Stimulated activated naive CD8-positive, alpha-beta T cell treated with anti-CD3 and anti-CD28 coated beads, Interleukin-15, amount 100 ng/mL, for 72 hours (primary cell): ENCODE measurements at regions not wholly inside any gene's neighbourhood (a gene's known extent, or its start where the extent isn't known, plus 50 kb on each side); places are given as distances from the start of the nearest gene placed in this dataset.

Experiments
- ATAC-seq: fragments of 150-1000 bp; cut with Tn5 transposase; 2 replicates; pipeline ENCODE4 v1.10.0; 2021; ENCODE audit warnings: mild to moderate bottlenecking, moderate library complexity
- DNase-seq, 2 donors: peaks; one replicate each; pipeline ENCODE4 v3.0.0; 2021 to 2022
- H3K27ac Mint-ChIP-seq, 2 donors: one replicate each; pipeline ENCODE4 v1.8.0; 2022; ENCODE audit warnings: mild to moderate bottlenecking in 2 of 2, mixed read lengths in 2 of 2, moderate library complexity in 2 of 2
- H3K27me3 Mint-ChIP-seq: one replicate; pipeline ENCODE4 v1.8.0; 2022; ENCODE audit warnings: mixed read lengths
- H3K4me1 Mint-ChIP-seq: one replicate; pipeline ENCODE4 v1.8.0; 2022; ENCODE audit warnings: mild to moderate bottlenecking, mixed read lengths
- H3K4me3 Mint-ChIP-seq, 2 donors: one replicate each; pipeline ENCODE4 v1.8.0; 2022; ENCODE audit warnings: mild to moderate bottlenecking in 2 of 2, mixed read lengths in 2 of 2, moderate library complexity in 1 of 2
- H3K9me3 Mint-ChIP-seq, 2 donors: one replicate each; pipeline ENCODE4 v1.8.0; 2022; ENCODE audit warnings: mixed read lengths in 2 of 2

GRCh38 chr3:117532268-117532667, 822.7 kb downstream of the TUSC7 start:
- Mint-ChIP-seq H3K4me1 (no peaks in the 10 kb centered on the region), H3K27me3 (no peaks in the 10 kb centered on the region), H3K27ac (no peak overlapping the region), H3K9me3 (peaks cover 23% of the 10 kb centered on the region in 2 donors), H3K4me3 (no peak overlapping the region)
- no peak for DNase-seq
- no peak for ATAC-seq

GRCh38 chr3:117534138-117534537, 824.6 kb downstream of the TUSC7 start:
- H3K9me3 Mint-ChIP-seq: peaks cover 10 to 18% of the 10 kb centered on the region in 2 donors
- no peak overlapping the region for H3K27ac Mint-ChIP-seq
- H3K27me3 Mint-ChIP-seq: no peaks in the 10 kb centered on the region
- DNase-seq (no peak), ATAC-seq (no peak)
- no peaks in the 10 kb centered on the region for H3K4me1 Mint-ChIP-seq
- no peak overlapping the region for H3K4me3 Mint-ChIP-seq

- DNase-seq (no peak), ATAC-seq (no peak)
- Mint-ChIP-seq H3K27ac (no peak overlapping the region), H3K9me3 (peaks cover 0 to 14% of the 10 kb centered on the region in 2 donors), H3K27me3 (no peaks in the 10 kb centered on the region), H3K4me3 (no peak overlapping the region), H3K4me1 (no peaks in the 10 kb centered on the region)
These were observed 826.4 kb downstream of the TUSC7 start for GRCh38 chr3:117536006-117536405.

- ATAC-seq (no peak), DNase-seq (no peak)
- H3K27me3 Mint-ChIP-seq: no peaks in the 10 kb centered on the region
These were observed 828.4 kb downstream of the TUSC7 start for GRCh38 chr3:117537949-117538348.

GRCh38 chr3:117539729-117540128, 830.1 kb downstream of the TUSC7 start:
- Mint-ChIP-seq H3K27me3 (no peaks in the 10 kb centered on the region), H3K4me1 (no peaks in the 10 kb centered on the region), H3K4me3 (no peak overlapping the region), H3K9me3 (peaks cover 6 to 7% of the 10 kb centered on the region in 2 donors), H3K27ac (no peak overlapping the region)
- ATAC-seq (no peak), DNase-seq (no peak)

More at GRCh38 chr3:117537949-117538348, 828.4 kb downstream of the TUSC7 start:
- H3K4me1 Mint-ChIP-seq: no peaks in the 10 kb centered on the region
- no peak overlapping the region for H3K27ac Mint-ChIP-seq
- H3K9me3 Mint-ChIP-seq: peaks cover 0 to 7% of the 10 kb centered on the region in 2 donors
- no peak overlapping the region for H3K4me3 Mint-ChIP-seq

GRCh38 chr3:117540597-117540996, 831.0 kb downstream of the TUSC7 start:
- Mint-ChIP-seq H3K9me3 (peaks cover 7 to 9% of the 10 kb centered on the region in 2 donors), H3K27me3 (no peaks in the 10 kb centered on the region), H3K27ac (no peak overlapping the region), H3K4me3 (no peak overlapping the region), H3K4me1 (no peaks in the 10 kb centered on the region)
- ATAC-seq (no peak), DNase-seq (no peak)

GRCh38 chr3:117541721-117542120, 832.1 kb downstream of the TUSC7 start:
- Mint-ChIP-seq H3K4me3 (no peak overlapping the region), H3K27me3 (no peaks in the 10 kb centered on the region), H3K4me1 (no peaks in the 10 kb centered on the region), H3K9me3 (peaks cover 0 to 16% of the 10 kb centered on the region in 2 donors), H3K27ac (no peak overlapping the region)
- DNase-seq (no peak), ATAC-seq (no peak)

- H3K27me3 Mint-ChIP-seq: no peaks in the 10 kb centered on the region
These were observed 833.9 kb downstream of the TUSC7 start for GRCh38 chr3:117543521-117543920.

GRCh38 chr3:117545484-117545883, 835.9 kb downstream of the TUSC7 start:
- H3K4me3 Mint-ChIP-seq: no peak overlapping the region
- DNase-seq (no peak), ATAC-seq (no peak)
- H3K27me3 Mint-ChIP-seq: no peaks in the 10 kb centered on the region
- no peaks in the 10 kb centered on the region for H3K4me1 Mint-ChIP-seq
- H3K9me3 Mint-ChIP-seq: peaks cover 0 to 17% of the 10 kb centered on the region in 2 donors
- no peak overlapping the region for H3K27ac Mint-ChIP-seq

More at GRCh38 chr3:117543521-117543920, 833.9 kb downstream of the TUSC7 start:
- DNase-seq (no peak), ATAC-seq (no peak)
- no peak overlapping the region for H3K27ac Mint-ChIP-seq
- H3K9me3 Mint-ChIP-seq: peaks cover 0 to 17% of the 10 kb centered on the region in 2 donors
- H3K4me3 Mint-ChIP-seq: no peak overlapping the region
- H3K4me1 Mint-ChIP-seq: no peaks in the 10 kb centered on the region

GRCh38 chr3:117547956-117548550, 838.5 kb downstream of the TUSC7 start:
- no peaks in the 10 kb centered on the region for H3K4me1 Mint-ChIP-seq
- no peaks in the 10 kb centered on the region for H3K27me3 Mint-ChIP-seq
- DNase-seq (no peak), ATAC-seq (no peak)
- H3K4me3 Mint-ChIP-seq: no peak overlapping the region
- H3K27ac Mint-ChIP-seq: no peak overlapping the region
- peaks cover 5 to 25% of the 10 kb centered on the region in 2 donors for H3K9me3 Mint-ChIP-seq

GRCh38 chr3:117548600-117548999, 839.0 kb downstream of the TUSC7 start:
- Mint-ChIP-seq H3K4me1 (no peaks in the 10 kb centered on the region), H3K9me3 (peaks cover 5 to 25% of the 10 kb centered on the region in 2 donors), H3K27ac (no peak overlapping the region), H3K27me3 (no peaks in the 10 kb centered on the region), H3K4me3 (no peak overlapping the region)
- DNase-seq: no peak
- ATAC-seq: no peak

GRCh38 chr3:117549716-117550115, 840.1 kb downstream of the TUSC7 start:
- Mint-ChIP-seq H3K4me3 (no peak overlapping the region), H3K27me3 (no peaks in the 10 kb centered on the region), H3K9me3 (peaks cover 5 to 20% of the 10 kb centered on the region in 2 donors), H3K4me1 (no peaks in the 10 kb centered on the region), H3K27ac (no peak overlapping the region)
- DNase-seq: no peak
- ATAC-seq: no peak

GRCh38 chr3:117550766-117551165, 841.2 kb downstream of the TUSC7 start:
- H3K9me3 Mint-ChIP-seq: peaks cover 5 to 16% of the 10 kb centered on the region in 2 donors
- no peaks in the 10 kb centered on the region for H3K27me3 Mint-ChIP-seq
- H3K4me3 Mint-ChIP-seq: no peak overlapping the region
- no peak overlapping the region for H3K27ac Mint-ChIP-seq
- ATAC-seq: no peak
- H3K4me1 Mint-ChIP-seq: no peaks in the 10 kb centered on the region
- DNase-seq: no peak

- peak overlapping the region in 1 of 2 donors; percentile 91 for H3K27ac Mint-ChIP-seq
- H3K27me3 Mint-ChIP-seq: no peaks in the 10 kb centered on the region
- H3K4me1 Mint-ChIP-seq: no peaks in the 10 kb centered on the region
- peaks cover 5 to 13% of the 10 kb centered on the region in 2 donors for H3K9me3 Mint-ChIP-seq
- H3K4me3 Mint-ChIP-seq: no peak overlapping the region
- ATAC-seq (no peak), DNase-seq (no peak)
These were observed 843.9 kb downstream of the TUSC7 start for GRCh38 chr3:117553461-117553860.

GRCh38 chr3:117556646-117557407, 847.2 kb downstream of the TUSC7 start:
- no peak overlapping the region for H3K4me3 Mint-ChIP-seq
- no peaks in the 10 kb centered on the region for H3K27me3 Mint-ChIP-seq
- H3K27ac Mint-ChIP-seq: no peak overlapping the region
- DNase-seq (no peak), ATAC-seq (no peak)
- H3K4me1 Mint-ChIP-seq: no peaks in the 10 kb centered on the region
- peaks cover 9 to 12% of the 10 kb centered on the region in 2 donors for H3K9me3 Mint-ChIP-seq

GRCh38 chr3:117557464-117558090, 848.0 kb downstream of the TUSC7 start:
- Mint-ChIP-seq H3K4me1 (no peaks in the 10 kb centered on the region), H3K4me3 (no peak overlapping the region), H3K27me3 (no peaks in the 10 kb centered on the region), H3K9me3 (peaks cover 4 to 6% of the 10 kb centered on the region in 2 donors), H3K27ac (no peak overlapping the region)
- DNase-seq: no peak
- ATAC-seq: no peak
